ENCODE measurements at regions not wholly inside any gene's neighbourhood (a gene's known extent, or its start where the extent isn't known, plus 50 kb on each side); places are given as distances from the start of the nearest gene placed in this dataset.

DNA sequence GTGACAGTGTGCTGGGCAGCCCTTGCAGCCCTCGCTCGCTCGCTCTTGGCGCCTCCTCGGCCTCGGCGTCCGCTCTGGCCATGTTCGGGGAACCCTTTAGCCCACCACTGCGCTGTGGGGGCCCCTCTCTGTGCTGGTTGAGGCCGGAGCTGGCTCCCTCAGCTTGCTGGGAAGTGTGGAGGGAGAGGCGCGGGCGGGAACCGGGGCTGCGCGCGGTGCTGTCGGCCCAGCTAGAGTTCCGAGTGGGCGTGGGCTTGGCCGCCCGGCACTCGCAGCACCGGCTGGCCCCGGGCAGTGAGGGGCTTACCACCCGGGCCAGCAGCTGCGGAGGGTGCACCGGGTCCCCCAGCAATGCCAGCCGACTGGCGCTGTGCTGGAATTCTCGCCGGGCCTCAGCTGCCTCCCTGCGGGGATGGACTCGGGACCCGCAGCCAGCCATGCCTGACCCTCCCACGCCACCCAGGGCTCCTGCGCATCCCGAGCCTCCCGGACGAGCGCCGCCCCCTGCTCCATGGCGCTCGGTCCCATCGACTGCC lies 770.1 kb upstream of the GALNTL6 start:
- Histone ChIP-seq H3K27ac (no peak overlapping the region), H3K27me3 (no peaks in the 10 kb centered on the region), H3K9me3 (peaks cover 4% of the 10 kb centered on the region), H3K4me3 (ENCODE audit: low read depth in 1 of 2, low read length in 1 of 2) (no peak overlapping the region), H3K4me1 (ENCODE audit: control insufficient read depth in 1 of 2, insufficient read depth in 1 of 2, low read depth in 1 of 2, low read length in 1 of 2) (no peaks in the 10 kb centered on the region), H3K36me3 (no peaks in the 10 kb centered on the region)
- no peak for TF ChIP-seq CTCF (IDR thresholded peaks at IDR 0.05)

DNA sequence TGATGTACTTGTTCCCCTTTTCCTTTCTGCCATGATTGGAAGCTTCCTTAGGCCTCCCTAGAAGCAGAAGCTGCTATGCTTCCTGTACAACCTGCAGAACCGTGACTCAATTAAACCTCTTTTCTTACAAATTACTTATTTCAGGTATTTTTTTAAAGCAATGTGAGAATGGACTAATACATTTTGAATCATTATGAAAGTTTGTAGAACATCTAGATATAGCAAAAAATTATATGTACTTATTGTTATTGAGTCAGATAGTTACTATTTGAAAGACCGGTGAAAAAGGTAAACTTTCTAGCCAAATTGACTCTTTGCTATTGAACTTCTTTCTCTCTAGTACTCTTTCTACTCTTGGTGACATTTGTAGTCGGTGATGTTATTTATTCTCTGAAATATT lies 777.3 kb upstream of the GALNTL6 start:
- H3K27ac ChIP-seq = no peak overlapping the region
- no peaks in the 10 kb centered on the region for H3K4me1 ChIP-seq (ENCODE audit: control insufficient read depth in 1 of 2, insufficient read depth in 1 of 2, low read depth in 1 of 2, low read length in 1 of 2)
- H3K4me3 ChIP-seq (ENCODE audit: low read depth in 1 of 2, low read length in 1 of 2) = no peak overlapping the region
- no peak for TF ChIP-seq CTCF (IDR thresholded peaks at IDR 0.05)
- no peaks in the 10 kb centered on the region for H3K9me3 ChIP-seq
- H3K27me3 ChIP-seq = no peaks in the 10 kb centered on the region
- H3K36me3 ChIP-seq = no peaks in the 10 kb centered on the region

GRCh38 chr4:171031338-171031737 lies 781.9 kb upstream of the GALNTL6 start:
- no peaks in the 10 kb centered on the region for H3K9me3 ChIP-seq
- no peak overlapping the region for H3K27ac ChIP-seq
- no peak overlapping the region for H3K4me3 ChIP-seq (ENCODE audit: low read depth in 1 of 2, low read length in 1 of 2)
- H3K36me3 ChIP-seq = no peaks in the 10 kb centered on the region
- H3K27me3 ChIP-seq = no peaks in the 10 kb centered on the region
- no peaks in the 10 kb centered on the region for H3K4me1 ChIP-seq (ENCODE audit: control insufficient read depth in 1 of 2, insufficient read depth in 1 of 2, low read depth in 1 of 2, low read length in 1 of 2)
- no peak for TF ChIP-seq CTCF (IDR thresholded peaks at IDR 0.05)

DNA sequence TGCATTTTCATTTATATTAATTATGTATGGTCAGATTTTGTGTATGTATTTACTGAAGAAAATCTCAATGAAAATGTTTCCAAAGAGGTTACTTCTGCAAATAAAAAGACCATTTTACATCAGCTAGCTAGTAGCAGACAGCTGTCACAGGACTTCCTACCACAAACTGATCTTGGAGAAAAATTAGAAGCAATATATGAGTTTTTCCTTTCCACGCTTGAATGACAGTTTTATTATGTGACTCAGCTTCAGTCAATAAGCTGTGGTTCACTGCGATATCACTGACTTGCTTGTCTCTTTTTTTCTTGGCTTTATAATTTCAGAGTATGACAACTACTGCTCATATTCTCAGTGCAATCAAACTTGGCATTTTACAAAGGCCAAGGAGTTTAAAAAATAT lies 787.4 kb upstream of the GALNTL6 start:
- no peak overlapping the region for H3K27ac ChIP-seq
- H3K36me3 ChIP-seq = no peaks in the 10 kb centered on the region
- H3K27me3 ChIP-seq = no peaks in the 10 kb centered on the region
- H3K4me1 ChIP-seq (ENCODE audit: control insufficient read depth in 1 of 2, insufficient read depth in 1 of 2, low read depth in 1 of 2, low read length in 1 of 2) = no peaks in the 10 kb centered on the region
- TF ChIP-seq CTCF (IDR thresholded peaks at IDR 0.05) = no peak
- H3K9me3 ChIP-seq = no peaks in the 10 kb centered on the region
- no peak overlapping the region for H3K4me3 ChIP-seq (ENCODE audit: low read depth in 1 of 2, low read length in 1 of 2)

DNA sequence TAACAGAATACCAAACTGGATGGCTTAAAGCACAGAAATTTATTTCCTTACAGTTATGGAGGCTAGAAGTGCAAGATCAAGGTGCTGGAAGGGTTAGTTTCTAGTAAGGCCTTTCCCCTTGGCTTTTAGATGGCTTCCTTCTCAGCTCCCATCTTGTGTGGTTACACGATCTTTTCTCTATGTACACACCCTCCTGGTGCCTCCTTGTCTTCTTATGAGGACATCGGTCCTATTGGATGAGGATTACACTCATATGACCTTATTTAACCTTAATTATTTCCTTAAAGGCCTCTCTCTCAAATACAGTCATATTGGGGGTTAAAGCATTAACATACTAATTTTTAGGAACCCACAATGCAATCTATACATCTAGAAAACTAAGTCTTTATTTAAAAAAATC lies 787.9 kb upstream of the GALNTL6 start:
- Histone ChIP-seq H3K4me1 (ENCODE audit: control insufficient read depth in 1 of 2, insufficient read depth in 1 of 2, low read depth in 1 of 2, low read length in 1 of 2) (no peaks in the 10 kb centered on the region), H3K27me3 (no peaks in the 10 kb centered on the region), H3K4me3 (ENCODE audit: low read depth in 1 of 2, low read length in 1 of 2) (no peak overlapping the region), H3K36me3 (no peaks in the 10 kb centered on the region), H3K9me3 (no peaks in the 10 kb centered on the region), H3K27ac (no peak overlapping the region)
- no peak for TF ChIP-seq CTCF (IDR thresholded peaks at IDR 0.05)
